Activated CD4-positive, alpha-beta memory T cell treated with anti-CD3 and anti-CD28 coated beads for 36 hours (primary cell): ENCODE measurements at regions not wholly inside any gene's neighbourhood (a gene's known extent, or its start where the extent isn't known, plus 50 kb on each side); places are given as distances from the start of the nearest gene placed in this dataset.

ENCODE experiments used
- CTCF ChIA-PET: fragments of 350-600 bp; sonication (Branson Sonifier 250); formaldehyde crosslinking; loops from one replicate; lab custom pipeline; 2021; ENCODE audit warnings: antibody characterized with exemption, inconsistent platforms; lab: Charles Lee
- POLR2A ChIA-PET: fragments of 350-600 bp; sonication (Branson Sonifier 250); formaldehyde crosslinking; loops from one replicate; lab custom pipeline; 2021; ENCODE audit warnings: antibody characterized with exemption; lab: Charles Lee
- DNase-seq: peaks from one replicate; pipeline ENCODE4 v3.0.0-alpha.2; 2020
- H3K27ac Mint-ChIP-seq: one replicate; pipeline ENCODE4 v1.8.0; 2021; ENCODE audit warnings: mixed read lengths
- H3K27me3 Mint-ChIP-seq: one replicate; pipeline ENCODE4 v1.8.0; 2021; ENCODE audit warnings: mixed read lengths
- H3K36me3 Mint-ChIP-seq: one replicate; pipeline ENCODE4 v1.8.0; 2021; ENCODE audit warnings: mixed read lengths
- H3K4me1 Mint-ChIP-seq: one replicate; pipeline ENCODE4 v1.8.0; 2021; ENCODE audit warnings: low read depth, mixed read lengths
- H3K4me3 Mint-ChIP-seq: one replicate; pipeline ENCODE4 v1.8.0; 2021; ENCODE audit warnings: mild to moderate bottlenecking, mixed read lengths
- H3K9me3 Mint-ChIP-seq: one replicate; pipeline ENCODE4 v1.8.0; 2021; ENCODE audit warnings: mixed read lengths
- intact Hi-C: fragments of 100-400 bp; cut with micrococcal nuclease; formaldehyde crosslinking; loops from one replicate; pipeline ENCODE4 v1.15.1; 2023

DNA sequence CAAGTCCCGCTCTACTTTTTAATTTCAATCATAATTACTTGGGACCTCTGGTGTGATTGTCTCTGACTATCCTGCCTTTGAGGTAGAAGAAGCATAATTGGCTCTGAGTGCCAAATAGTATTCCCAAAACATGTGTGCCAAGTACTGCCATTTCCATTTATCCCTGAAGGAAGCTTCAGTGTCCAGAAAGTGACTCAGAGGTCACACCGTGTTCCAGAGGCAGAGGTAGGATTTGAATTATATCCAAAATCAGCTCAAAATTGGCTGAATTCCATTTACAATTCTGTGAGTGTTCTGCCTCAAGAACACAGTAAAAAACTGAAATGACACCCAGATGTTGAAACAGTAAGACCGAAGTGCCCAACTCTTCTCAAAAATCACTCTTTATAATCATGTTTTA lies 255.3 kb downstream of the RSL24D1 start:
- Mint-ChIP-seq H3K27me3 (peaks cover 2% of the 10 kb centered on the region), H3K27ac (no peak overlapping the region), H3K9me3 (peaks cover 8% of the 10 kb centered on the region), H3K4me3 (no peak overlapping the region), H3K4me1 (no peaks in the 10 kb centered on the region), H3K36me3 (no peaks in the 10 kb centered on the region)
- no peak for DNase-seq
- ChIA-PET POLR2A (no interaction called here), CTCF (no interaction called here)
- intact Hi-C loops, result no loop called here

DNA sequence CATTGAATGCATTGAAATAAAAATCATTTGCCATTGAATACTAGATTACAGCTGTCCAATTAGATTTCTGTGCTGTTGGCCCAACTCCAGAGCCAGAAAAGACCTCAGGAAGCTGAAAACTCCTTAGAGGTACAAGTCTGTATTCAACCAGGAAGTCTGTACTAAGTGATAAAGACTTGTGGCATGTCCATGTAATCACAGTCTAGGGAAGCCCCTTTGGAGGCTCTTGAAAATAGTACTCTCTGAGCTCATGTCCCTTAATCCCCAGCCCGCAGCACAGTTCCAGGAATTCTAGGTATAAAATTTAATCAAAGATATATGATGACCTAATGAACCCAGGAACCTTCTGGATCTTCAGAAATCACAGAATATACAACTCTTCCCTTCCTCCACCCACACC lies 279.4 kb downstream of the RSL24D1 start:
- no peaks in the 10 kb centered on the region for H3K27me3 Mint-ChIP-seq
- H3K4me3 Mint-ChIP-seq, result no peak overlapping the region
- H3K9me3 Mint-ChIP-seq, result peaks cover 5% of the 10 kb centered on the region
- ChIA-PET POLR2A (no interaction called here), CTCF (no interaction called here)
- DNase-seq, result no peak
- H3K27ac Mint-ChIP-seq, result no peak overlapping the region
- intact Hi-C loops, result no loop called here
- no peaks in the 10 kb centered on the region for H3K4me1 Mint-ChIP-seq
- no peaks in the 10 kb centered on the region for H3K36me3 Mint-ChIP-seq

DNA sequence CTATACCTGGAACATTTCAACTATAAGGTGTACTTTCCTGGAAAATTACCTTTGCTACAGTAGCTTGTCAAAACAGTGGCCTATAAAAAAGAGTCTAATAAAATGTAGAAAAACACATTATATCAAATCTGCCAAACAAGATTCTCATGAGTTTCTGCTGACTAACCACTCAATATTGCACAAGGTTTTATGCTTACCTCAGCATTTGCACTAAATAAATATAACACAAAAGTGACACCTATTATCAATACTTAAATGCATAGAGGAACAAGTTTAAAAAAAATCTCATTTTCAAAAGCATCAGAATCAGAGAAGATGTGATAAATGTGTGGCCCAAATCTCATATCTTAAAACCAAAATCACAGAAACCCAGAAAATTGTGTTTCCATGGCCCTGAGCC lies 281.4 kb downstream of the RSL24D1 start:
- ChIA-PET CTCF (no interaction called here), POLR2A (no interaction called here)
- no peak for DNase-seq
- Mint-ChIP-seq H3K4me1 (no peaks in the 10 kb centered on the region), H3K27ac (no peak overlapping the region), H3K9me3 (no peaks in the 10 kb centered on the region), H3K4me3 (no peak overlapping the region), H3K27me3 (no peaks in the 10 kb centered on the region), H3K36me3 (no peaks in the 10 kb centered on the region)
- intact Hi-C loops, result no loop called here

DNA sequence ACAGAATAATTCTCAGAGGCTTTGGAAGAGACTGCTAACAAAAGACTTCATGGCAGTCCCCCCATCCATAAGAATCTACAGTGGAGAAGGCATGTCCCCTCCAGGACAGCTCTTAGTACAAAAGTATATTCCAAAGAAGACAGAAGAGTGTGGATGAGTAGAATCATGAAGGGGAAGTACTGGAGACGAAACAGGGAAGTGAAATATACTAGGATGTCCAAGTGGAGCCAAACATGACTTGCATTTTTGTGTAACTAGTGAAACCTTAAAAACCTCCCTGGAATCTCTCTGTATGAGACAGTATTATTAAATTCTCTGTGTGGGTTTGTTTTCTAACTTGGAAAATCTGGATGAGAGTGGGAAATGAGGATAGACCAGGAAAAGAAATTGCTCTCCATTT lies 312.4 kb downstream of the RSL24D1 start:
- no peak for DNase-seq
- Mint-ChIP-seq H3K4me3 (no peak overlapping the region), H3K36me3 (no peaks in the 10 kb centered on the region), H3K27me3 (no peaks in the 10 kb centered on the region), H3K9me3 (peaks cover 15% of the 10 kb centered on the region), H3K27ac (no peak overlapping the region), H3K4me1 (no peaks in the 10 kb centered on the region)
- ChIA-PET POLR2A (no interaction called here), CTCF (interaction anchor here (0.6 kb wide), 1 partner anchor 224 kb away, joined by 4 read pairs; no protein-coding TSS in a partner anchor)
- intact Hi-C loops, result no loop called here

DNA sequence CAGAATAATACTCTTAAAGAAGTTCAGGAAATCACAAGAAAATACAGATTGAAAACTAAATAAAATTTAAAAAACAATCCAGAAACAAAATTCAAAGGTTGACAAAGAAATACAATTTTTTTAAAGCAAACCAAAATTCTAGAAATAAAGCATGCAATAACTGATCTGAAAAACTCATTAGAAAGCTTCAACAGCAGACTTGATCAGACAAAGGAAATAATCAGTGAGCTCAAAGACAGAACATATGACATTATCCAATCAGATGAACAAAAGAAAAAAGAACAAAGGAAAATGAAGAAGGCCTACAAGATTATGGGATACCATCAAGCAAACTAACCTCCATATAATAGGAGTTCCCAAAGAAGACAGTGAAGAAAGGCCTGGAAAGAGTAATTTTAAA lies 336.8 kb downstream of the RSL24D1 start:
- no peak for DNase-seq
- Mint-ChIP-seq H3K27me3 (no peaks in the 10 kb centered on the region), H3K36me3 (no peaks in the 10 kb centered on the region), H3K27ac (no peak overlapping the region), H3K4me3 (no peak overlapping the region), H3K4me1 (no peaks in the 10 kb centered on the region), H3K9me3 (peaks cover 29% of the 10 kb centered on the region)
- CTCF ChIA-PET, result no interaction called here
- intact Hi-C loops, result no loop called here
- POLR2A ChIA-PET, result no interaction called here

DNA sequence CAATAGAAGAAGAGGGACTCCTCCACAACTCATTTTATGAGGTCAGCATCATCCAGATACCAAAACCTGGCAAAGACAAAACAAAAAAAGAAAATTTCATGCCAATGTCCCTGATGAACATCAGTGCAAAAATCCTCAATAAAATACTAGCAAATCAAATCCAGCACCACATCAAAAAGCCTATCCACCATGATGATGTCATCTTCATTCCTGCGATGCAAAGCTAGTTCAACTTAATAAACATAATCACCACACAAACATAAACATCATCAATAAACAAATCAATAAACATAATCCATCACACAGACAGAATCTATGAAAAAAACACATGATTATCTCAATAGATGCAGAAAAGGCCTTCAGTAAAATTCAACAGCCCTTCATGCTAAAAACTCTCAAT lies 342.1 kb downstream of the RSL24D1 start:
- H3K9me3 Mint-ChIP-seq, result peaks cover 27% of the 10 kb centered on the region
- POLR2A ChIA-PET, result no interaction called here

DNA sequence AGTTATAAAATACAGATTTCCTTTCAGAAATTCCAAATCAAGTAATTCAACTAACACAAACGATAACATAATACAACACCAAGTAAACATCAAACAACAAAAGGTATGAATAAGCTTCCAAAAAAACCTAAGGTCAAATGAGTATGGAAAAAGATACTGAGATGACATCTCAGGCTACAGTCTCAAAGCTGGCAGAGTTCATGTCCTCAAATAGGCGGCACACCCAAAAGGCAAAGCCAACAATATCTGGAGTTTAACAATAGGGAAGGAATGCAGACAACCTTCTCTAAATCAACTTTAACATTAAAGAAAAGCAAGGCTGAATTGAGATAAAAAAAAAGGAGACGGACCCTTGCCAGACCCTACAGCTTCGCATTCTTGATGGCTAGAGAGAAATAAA lies 346.6 kb downstream of the RSL24D1 start:
- DNase-seq, result no peak
- Mint-ChIP-seq H3K9me3 (peaks cover 6% of the 10 kb centered on the region), H3K36me3 (no peaks in the 10 kb centered on the region), H3K4me1 (no peaks in the 10 kb centered on the region), H3K4me3 (no peak overlapping the region), H3K27me3 (no peaks in the 10 kb centered on the region), H3K27ac (no peak overlapping the region)
- intact Hi-C loops, result no loop called here
- ChIA-PET CTCF (no interaction called here), POLR2A (no interaction called here)

More for the DNA sequence above, 342.1 kb downstream of the RSL24D1 start:
- no peak for DNase-seq
- intact Hi-C loops, result no loop called here
- Mint-ChIP-seq H3K27ac (no peak overlapping the region), H3K4me3 (no peak overlapping the region), H3K27me3 (no peaks in the 10 kb centered on the region), H3K4me1 (no peaks in the 10 kb centered on the region), H3K36me3 (no peaks in the 10 kb centered on the region)
- CTCF ChIA-PET, result no interaction called here

DNA sequence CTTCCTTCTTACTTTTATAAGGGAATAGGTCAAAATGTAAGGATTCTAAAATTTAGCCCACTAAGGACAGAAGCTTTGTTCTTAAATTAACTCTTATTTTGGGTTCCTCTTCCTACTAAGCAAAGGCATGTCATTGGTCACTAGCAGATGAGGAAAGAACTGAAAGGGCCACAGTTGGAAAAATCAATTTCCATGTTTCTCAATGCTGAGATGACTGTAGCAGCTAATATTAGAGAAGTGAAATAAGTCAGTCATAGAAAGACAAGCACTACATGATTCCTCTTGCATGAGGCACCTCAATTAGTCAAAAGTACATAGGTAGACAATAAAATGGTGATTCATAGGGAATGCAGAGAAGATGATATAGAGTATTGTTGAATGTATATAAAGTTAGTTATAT lies 353.7 kb downstream of the RSL24D1 start:
- CTCF ChIA-PET, result no interaction called here
- Mint-ChIP-seq H3K27me3 (no peaks in the 10 kb centered on the region), H3K9me3 (no peaks in the 10 kb centered on the region), H3K4me1 (no peaks in the 10 kb centered on the region), H3K27ac (no peak overlapping the region), H3K36me3 (no peaks in the 10 kb centered on the region), H3K4me3 (no peak overlapping the region)
- POLR2A ChIA-PET, result no interaction called here
- DNase-seq, result no peak
- intact Hi-C loops, result no loop called here

DNA sequence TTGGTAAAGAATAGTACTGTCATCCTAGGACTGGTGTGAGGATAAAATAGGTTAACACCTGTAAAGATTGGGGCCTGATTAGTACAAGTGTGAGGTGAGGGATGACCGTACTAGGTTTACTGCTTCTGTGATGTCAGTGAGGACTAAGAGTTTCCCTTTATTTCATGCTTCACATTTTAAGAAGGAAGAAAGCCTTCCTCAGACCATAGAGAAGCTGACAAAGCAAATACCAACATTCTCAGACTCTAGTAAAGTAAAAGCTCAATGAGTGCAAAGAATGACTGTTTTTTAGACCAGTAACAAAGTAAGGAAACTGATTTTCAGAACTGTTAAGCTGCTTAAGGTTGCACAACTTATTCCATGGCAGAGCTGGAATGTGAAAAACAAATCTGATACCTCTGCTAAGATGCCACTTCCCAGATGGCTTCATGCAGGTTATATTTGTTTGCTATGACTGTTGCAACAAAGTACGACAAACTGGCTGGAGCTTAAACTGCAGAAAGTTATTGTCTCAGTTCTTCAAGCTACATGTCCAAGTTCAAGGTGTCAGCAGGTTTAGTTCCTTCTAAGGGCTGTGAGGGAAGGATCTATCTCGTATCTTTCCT lies 354.9 kb downstream of the RSL24D1 start:
- POLR2A ChIA-PET, result no interaction called here
- intact Hi-C loops, result no loop called here
- no peak for DNase-seq
- H3K27ac Mint-ChIP-seq, result no peak overlapping the region
- H3K4me3 Mint-ChIP-seq, result no peak overlapping the region
- no peaks in the 10 kb centered on the region for H3K9me3 Mint-ChIP-seq
- no peaks in the 10 kb centered on the region for H3K27me3 Mint-ChIP-seq
- CTCF ChIA-PET, result interaction anchor here (0.5 kb wide), 1 partner anchor 760 kb away, joined by 3 read pairs; no protein-coding TSS in a partner anchor
- no peaks in the 10 kb centered on the region for H3K36me3 Mint-ChIP-seq
- H3K4me1 Mint-ChIP-seq, result no peaks in the 10 kb centered on the region

DNA sequence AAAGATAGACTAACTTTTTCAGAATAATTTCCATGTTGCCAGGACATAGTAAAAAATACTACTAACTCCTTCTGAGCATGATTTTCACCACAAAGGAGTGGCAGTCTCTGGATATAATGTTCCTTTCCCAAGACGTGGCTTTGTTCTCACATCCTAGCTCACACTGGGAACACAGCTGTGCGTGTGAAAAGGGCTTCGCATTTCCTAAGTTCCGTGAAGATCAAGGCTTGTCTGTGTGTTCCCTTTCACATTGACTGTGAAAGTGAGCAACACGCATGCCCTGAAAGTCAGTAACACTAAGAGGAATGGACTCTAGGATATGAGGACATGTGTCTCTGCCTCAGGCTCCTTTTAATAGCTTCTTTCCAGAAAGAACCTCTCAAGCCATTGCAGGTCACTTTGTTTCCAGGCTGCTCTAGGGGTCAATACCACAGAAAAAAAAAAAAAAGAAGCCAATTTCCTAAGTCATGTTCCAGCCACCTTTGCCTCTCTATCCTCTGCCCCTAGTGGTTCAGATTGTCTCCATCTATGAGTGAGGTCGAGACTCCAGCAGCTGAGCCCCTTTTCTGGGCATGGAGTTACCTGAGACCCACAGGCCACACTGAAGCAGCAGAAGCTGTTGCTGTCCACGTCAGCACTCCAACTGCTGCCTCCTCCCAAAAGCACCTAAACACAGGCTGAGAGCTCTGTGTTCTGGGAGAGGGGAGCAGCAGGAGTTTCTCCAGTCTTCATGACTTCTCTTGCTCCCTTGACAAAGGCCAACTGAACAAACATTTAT lies 355.9 kb downstream of the RSL24D1 start:
- ChIA-PET POLR2A (no interaction called here), CTCF (no interaction called here)
- Mint-ChIP-seq H3K36me3 (no peaks in the 10 kb centered on the region), H3K4me3 (no peak overlapping the region), H3K9me3 (no peaks in the 10 kb centered on the region), H3K4me1 (no peaks in the 10 kb centered on the region), H3K27ac (no peak overlapping the region), H3K27me3 (no peaks in the 10 kb centered on the region)
- intact Hi-C loops, result no loop called here
- no peak for DNase-seq

DNA sequence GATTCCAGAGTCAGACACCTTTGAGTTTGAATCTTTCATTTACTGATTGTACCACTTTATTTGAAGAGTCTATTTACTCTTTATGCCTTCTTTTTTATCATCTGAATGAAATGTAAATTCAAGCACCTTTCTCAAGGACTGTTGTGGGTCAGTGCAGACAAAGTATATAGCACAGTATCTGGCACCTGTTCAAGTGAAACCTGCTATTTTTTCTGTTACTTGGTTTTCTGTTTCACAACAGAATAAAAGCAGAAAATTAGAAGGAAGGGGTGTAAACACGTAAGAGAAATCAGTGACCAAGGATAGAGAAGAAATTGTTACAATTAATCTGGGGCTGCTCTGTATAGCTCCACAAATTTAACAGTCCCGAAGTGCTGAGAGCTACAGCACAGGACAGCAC lies 357.4 kb downstream of the RSL24D1 start:
- intact Hi-C loops, result no loop called here
- ChIA-PET POLR2A (no interaction called here), CTCF (no interaction called here)
- Mint-ChIP-seq H3K36me3 (no peaks in the 10 kb centered on the region), H3K9me3 (no peaks in the 10 kb centered on the region), H3K27me3 (no peaks in the 10 kb centered on the region), H3K4me3 (no peak overlapping the region), H3K4me1 (no peaks in the 10 kb centered on the region), H3K27ac (no peak overlapping the region)
- no peak for DNase-seq

DNA sequence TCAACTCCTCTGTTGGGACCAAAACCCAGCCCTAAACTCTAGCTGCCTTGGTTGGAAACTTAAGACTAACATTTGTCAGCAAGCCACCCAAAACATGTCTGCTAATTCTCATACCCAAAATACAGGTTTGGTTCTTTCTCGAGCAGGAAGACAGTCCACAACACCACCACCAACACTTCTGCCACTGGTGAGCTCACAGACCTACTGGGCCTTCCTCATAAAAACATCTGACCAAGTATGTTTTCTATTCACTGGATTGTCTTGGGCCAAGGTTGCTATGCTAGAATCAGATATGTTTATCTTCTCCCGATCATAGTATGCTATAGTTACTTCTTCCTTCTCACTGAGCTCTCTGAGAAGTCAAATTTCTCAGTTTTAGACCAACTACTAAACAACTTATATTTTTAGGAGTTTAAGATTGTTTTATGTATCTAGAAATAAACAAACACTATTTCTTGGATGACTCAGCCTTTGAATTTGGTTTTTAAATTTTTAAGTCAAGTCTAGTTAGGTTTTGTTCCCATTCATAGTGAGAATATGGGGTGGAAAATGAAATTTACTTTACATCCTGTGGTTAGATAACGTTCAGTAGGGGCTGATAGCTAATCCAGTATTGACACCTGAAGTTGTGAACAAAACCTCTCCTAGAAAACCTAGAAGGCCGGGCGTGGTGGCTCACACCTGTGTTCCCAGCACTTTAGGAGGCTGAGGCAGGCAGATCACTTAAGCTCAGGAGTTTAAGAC lies 360.5 kb downstream of the RSL24D1 start:
- no peaks in the 10 kb centered on the region for H3K36me3 Mint-ChIP-seq
- POLR2A ChIA-PET, result no interaction called here
- no peak for DNase-seq
- intact Hi-C loops, result no loop called here
- CTCF ChIA-PET, result no interaction called here
- H3K4me1 Mint-ChIP-seq, result no peaks in the 10 kb centered on the region
- no peaks in the 10 kb centered on the region for H3K9me3 Mint-ChIP-seq
- H3K4me3 Mint-ChIP-seq, result no peak overlapping the region
- no peak overlapping the region for H3K27ac Mint-ChIP-seq
- no peaks in the 10 kb centered on the region for H3K27me3 Mint-ChIP-seq
